Fibroblast of mammary gland (primary cell): ENCODE measurements at regions not wholly inside any gene's neighbourhood (a gene's known extent, or its start where the extent isn't known, plus 50 kb on each side); places are given as distances from the start of the nearest gene placed in this dataset.

Experiments used
- DNase-seq: peaks from one replicate; pipeline ENCODE4 v3.0.0-alpha.2; 2010; ENCODE audit warnings: low read depth
- H3K4me3 ChIP-seq: 2 replicates; pipeline ENCODE4 v1.5.1; 2011; ENCODE audit warnings: low read depth, mild to moderate bottlenecking, low read length, moderate library complexity; ENCODE audit not compliant: control insufficient read depth
- TF ChIP-seq, protein P1 (sequence below): conservative IDR thresholded peaks from 2 replicates; pipeline ENCODE4 v1.5.1; 2011; ENCODE audit warnings: low read depth, low read length, inconsistent platforms; ENCODE audit not compliant: control insufficient read depth, insufficient read depth

DNA sequence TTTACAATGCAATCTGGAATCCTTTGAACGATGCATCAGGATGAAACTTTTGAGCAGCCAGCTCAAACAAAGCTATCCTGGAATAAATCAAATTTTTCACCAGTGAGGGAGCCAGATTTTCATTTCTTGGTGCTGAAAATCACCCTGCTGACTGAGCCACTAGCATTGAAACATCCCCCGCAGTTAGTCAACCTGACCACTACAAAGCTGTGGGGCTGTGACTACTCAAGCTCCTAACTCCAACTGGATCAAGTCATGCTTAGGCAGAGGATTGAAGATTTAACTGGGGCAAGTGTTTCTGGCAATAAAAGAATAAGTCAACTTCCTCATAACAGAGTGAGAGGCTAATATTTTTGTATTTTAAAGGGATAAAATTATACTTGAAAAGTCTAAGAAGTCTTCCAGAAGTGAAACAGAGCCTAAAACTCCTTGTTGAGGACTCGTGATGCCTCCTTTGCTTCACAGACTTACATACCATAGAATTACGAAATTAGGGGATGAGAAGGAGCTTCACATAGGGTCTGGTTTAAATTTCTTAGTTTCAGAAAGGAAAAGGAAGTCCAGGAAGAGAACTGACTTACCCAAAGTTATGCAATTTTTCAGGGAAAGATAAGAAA, 177.8 kb downstream of the SERPINI1 start:
- no peak overlapping the region for H3K4me3 ChIP-seq
- TF ChIP-seq, protein P1, sequence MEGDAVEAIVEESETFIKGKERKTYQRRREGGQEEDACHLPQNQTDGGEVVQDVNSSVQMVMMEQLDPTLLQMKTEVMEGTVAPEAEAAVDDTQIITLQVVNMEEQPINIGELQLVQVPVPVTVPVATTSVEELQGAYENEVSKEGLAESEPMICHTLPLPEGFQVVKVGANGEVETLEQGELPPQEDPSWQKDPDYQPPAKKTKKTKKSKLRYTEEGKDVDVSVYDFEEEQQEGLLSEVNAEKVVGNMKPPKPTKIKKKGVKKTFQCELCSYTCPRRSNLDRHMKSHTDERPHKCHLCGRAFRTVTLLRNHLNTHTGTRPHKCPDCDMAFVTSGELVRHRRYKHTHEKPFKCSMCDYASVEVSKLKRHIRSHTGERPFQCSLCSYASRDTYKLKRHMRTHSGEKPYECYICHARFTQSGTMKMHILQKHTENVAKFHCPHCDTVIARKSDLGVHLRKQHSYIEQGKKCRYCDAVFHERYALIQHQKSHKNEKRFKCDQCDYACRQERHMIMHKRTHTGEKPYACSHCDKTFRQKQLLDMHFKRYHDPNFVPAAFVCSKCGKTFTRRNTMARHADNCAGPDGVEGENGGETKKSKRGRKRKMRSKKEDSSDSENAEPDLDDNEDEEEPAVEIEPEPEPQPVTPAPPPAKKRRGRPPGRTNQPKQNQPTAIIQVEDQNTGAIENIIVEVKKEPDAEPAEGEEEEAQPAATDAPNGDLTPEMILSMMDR, result peak; percentile 17
- peak; percentile 77 for DNase-seq

DNA sequence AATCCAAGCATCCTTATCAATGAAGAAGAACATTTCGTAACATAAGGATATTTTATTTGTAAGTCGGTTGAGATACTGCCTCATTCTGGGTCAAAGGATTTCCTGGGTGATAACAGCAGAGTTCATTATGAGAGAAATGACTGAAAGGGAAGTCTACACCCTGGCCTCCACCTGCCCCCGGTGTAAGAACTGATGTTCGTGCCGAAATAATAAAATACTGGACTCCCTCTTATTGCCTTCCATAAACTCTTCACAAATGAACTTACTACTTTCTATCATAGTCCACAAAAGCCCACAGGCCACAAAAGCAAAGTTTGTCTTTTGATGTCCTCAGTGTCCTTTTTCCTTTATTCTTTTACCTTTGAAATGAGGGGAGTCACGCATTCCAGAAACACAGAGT, 174.4 kb downstream of the SERPINI1 start:
- no peak for DNase-seq
- TF ChIP-seq, protein P1, result no peak
- H3K4me3 ChIP-seq, result no peak overlapping the region

DNA sequence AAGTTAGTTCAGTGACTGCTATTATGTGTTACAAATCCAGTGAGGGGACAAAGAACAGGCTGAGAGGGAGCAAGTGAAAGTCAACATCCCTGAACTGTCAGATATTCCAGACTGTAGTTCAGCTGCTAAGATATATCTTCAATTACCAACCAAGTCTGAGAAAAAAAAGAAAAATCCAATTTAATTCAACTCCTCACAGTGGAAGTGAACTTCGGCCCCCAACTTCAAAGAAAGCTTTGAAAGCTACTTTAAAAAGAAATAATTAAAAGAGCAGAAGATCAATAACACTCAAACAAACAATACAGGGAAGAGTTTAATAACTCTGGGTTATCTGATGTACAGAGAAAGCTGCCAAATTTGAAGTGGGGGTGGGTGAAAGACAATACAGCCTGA, 174.0 kb downstream of the SERPINI1 start:
- DNase-seq, result no peak
- H3K4me3 ChIP-seq, result no peak overlapping the region
- TF ChIP-seq, protein P1, result no peak

DNA sequence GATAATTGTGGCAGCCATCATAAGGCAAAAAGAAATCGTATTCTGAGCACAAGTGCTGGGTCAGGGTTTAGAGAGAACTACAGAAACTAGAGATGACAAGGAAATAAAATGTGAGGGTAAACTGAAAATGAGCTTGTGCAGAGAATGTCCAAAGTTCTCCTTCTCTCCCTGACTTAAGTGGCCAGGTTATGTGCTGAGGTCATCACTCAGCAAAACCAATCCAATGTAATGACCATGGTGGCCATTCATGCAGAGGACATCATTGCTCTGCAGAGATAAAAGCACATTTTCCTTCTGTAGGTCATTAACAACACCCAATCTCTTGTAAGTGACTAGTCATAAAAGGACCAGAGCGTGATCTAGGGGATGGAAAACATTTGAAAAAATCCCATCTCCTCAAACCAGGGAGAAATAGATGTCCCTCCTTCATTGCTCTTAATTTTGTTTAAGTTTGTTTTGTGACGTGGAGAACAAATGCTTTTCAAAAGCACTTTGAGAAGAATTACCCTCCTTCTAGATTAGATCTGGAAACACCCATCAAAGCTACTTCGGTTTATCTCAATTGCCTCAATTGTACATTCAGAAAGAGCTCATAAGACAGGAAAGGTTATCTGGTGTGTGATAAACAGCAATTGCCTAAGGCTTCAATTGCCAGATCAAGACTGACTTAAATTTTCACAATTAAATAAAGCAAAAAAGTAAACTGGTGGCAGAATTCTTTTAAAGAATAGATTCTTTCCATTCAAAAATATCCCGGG, 173.4 kb downstream of the SERPINI1 start:
- H3K4me3 ChIP-seq, result no peak overlapping the region
- no peak for DNase-seq
- TF ChIP-seq, protein P1, result no peak

DNA sequence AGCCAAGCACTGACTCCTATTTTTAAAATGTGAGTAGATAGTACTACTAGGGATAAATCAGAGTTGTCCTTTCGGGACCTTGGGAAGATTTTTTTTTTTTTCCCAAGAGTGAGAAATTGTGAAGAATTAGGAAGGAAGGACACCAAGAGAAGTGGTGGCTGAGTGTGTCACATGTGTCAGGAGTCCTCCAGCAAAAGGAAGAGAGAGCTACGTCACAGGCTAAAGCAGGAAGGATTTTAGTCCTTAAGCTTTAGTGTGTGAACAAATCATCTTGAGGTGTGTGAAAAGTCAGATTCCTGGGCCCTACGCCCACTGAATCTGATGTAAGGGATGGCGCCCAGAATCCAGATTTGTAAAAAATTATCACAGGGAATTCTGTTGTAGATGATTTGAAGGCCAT, 172.7 kb downstream of the SERPINI1 start:
- no peak for DNase-seq
- TF ChIP-seq, protein P1, result no peak
- H3K4me3 ChIP-seq, result no peak overlapping the region

DNA sequence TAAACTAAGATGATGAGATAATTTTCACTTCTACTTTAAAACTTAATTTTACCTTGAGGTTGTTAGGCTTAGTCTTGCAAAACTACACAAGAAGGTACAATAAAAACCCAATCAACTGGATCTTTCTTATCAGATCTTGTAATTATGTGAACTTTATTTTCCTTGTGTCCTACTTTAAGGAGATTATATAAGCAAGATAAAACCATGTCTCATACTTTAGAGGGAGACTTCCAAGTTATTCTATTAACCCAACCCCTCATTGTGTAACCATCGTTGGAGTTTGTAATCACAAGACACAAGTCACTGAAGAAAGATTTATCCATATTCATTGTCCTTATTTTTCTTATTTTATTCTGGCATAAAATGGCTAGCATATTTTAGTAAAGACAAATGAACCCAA, 165.6 kb downstream of the SERPINI1 start:
- TF ChIP-seq, protein P1, result no peak
- H3K4me3 ChIP-seq, result no peak overlapping the region
- DNase-seq, result no peak
